ENCODE measurements at regions not wholly inside any gene's neighbourhood (a gene's known extent, or its start where the extent isn't known, plus 50 kb on each side); places are given as distances from the start of the nearest gene placed in this dataset.

DNA sequence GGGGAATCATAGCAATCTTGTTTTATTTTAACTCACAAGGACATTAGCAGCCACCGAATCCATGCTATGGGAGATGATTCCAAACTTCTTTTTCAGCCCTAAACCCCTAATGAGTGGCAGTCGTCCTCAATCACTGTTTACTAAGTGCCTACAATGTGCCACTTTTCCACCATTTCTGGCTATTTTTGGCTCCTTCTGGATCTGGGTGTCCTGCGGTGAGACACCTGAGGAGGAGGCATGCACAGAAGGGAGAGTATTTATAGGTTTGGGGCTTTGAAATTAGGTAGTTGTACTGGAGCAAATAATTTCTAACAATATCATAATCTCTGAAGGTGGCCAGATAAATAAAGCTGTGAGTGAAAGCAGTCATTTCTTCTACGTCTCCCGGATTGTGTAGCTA is 1125.6 kb downstream of the BCL11B start:
- no peak for DNase-seq

DNA sequence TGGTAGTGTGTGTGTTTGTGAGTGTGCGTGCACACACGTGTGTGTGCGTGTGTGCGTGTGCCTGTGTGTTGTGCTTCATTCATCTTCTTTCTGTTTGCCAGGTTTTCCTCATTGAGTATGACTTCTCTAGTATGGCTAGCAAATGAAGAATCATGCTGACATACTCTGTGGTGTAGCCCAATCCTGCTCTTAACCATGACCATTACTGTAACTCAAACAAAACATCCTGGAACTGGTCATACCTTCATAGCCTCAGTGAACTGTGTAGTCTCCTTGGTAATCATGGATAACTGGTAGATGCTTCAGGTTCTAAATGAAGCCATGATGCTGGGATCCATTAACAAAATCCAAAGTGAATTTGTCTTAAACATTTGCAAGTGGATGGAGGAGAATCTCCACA is 1117.7 kb downstream of the BCL11B start:
- no peak for DNase-seq

DNA sequence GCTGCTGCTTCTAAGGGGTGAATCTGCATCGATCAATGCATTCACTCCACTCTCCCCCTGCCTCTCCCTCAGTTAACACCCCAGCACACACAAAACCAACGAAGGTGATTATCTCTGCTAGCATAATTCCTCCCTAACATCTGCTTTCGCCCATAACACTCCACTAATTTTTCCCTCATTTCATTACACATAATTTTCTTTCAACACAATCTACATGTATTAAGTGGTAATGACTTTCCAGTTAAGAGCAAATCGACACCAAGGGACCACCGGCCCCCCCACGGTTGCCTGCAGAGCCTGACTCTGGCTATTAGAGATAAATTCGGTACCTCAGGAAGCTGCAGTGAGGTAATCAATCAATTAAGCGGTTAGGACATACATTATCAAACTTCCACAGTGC is 1115.6 kb downstream of the BCL11B start:
- DNase-seq: no peak

DNA sequence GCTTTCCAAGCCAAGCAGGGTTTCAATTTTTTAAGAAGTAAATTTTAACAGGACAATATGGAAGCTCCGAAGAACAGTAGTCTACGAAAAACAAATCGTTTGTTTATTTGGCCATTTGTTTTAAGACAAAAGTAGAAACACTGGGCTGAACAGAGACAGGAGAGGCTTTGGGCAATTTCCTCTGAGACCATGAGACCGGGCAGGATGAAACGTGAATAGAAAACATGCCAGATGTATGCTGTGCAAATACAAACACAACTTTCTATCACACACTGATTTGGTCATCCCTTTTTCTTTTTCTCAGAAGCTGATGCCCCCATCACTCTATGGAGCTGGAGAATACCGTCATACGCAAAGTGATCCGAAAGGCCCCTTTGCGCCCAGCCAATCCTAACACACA is 1111.1 kb downstream of the BCL11B start:
- no peak for DNase-seq

DNA sequence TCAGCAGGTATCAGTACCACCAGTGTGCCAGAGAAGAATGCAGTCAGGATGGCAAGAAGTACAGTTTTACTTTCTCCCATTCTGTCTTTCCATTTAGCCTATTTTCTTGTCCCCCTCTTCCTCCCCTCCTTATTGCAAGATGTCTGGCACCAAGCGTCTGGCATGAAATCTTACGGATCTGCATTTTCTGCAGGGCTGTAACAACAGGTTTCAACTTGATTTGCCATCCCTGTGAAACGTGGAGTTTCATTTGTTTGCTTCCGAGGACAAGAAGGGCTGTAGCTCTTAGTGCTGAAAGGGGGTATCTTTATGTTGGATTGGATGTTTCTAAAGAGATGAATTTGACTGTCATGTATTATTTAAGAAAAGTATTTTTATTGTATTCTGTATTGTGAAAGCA is 1110.6 kb downstream of the BCL11B start:
- DNase-seq: no peak

DNA sequence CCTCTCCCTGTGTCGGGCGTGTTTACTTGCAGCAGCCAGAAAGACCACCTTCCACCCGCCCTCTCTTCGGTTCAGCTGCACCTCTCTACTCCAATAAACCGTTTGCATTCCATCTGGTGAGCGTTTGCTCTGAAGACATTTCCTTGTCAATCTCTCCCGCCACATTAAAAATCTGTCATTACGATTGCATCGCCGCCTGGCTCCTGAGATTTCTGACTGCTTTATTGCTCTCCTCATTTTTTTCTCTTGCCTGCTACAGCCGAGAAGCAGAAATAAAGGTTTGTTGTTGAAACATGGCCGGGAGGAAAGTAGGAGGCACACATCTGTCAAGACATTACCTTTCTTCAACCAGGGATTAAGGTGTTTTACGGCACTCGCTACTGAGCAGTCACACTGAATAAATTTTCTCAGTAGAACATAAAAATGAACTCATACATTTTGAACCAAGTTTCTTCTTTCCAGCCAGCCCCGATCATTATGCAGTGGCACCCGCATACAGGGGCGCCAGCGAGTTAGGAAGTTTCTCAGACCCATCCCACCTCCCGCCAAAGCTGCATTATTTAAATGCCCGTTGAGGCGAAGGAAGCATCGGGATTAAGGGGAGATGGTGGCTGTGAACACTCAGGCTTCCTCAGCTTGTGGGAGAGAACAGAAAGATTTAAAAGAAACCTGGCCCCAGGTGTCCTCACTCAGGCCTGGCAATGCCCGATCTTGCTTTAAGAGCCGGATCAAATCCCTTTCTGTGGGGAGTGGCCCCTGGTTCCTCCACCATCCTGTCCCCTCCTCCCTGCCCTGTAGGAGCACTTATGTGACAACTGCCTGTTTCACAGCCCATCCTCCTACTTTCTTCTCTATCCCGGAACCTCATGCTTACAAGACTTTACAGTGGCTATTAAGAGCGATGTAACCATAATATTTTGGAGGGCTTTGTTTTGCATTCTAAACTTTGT is 1108.9 kb downstream of the BCL11B start:
- DNase-seq: no peak

DNA sequence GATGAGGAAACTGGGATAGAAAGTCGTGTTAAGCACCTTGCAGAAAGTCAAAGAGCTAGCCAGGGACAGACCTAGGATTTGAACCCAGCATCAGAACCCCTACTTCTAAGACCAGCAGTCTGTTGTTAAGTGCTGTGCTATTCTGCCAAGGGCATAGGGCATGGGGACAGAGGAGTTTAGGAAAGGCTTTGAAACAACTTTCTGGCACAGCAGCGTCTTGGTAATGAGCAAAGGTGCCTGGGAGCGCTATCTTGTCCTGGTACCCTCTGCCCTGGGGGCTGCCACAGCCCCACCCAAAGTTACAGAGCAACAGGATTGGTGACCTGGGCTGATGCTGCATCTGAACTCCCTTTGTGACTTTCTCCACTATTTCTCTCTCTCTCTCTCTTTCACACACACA is 1108.1 kb downstream of the BCL11B start:
- DNase-seq: no peak

DNA sequence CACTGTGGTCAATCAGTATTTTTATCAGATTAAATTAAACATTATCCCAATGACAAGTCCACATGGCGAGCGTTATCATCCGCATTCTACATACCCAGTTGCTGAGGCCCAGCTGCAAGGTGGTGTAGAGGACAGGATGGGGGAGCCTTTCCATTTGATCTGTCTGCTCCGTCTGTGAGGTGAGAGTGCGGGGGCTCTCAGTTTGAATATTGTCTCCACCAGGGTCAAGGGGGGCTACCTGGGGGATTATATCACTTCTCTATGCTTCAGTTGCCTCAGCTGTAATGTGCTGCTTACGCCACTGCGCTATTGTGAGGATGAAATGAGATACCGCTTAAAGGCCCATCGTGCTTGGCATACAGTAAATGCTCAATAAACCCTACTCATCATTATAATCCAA is 1106.0 kb downstream of the BCL11B start:
- no peak for DNase-seq

DNA sequence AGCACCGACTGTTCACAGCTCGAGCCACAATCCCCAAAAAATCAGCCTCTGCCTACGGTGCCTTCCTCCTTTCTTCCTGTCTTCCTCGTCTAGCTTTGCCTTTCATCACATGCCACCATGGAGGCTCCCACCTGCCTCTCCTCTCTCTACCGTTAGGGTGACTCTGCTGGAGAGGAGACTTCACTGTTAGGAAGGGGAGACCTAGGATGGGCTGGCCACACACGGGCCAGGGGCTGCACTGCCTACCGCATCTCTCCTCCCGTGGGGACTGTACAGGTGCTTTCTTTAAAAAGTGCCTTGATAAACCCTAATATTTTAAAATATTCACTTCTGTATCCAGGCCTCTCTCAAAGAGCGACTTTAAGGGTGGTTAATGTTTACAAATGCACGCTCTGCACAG is 1104.7 kb downstream of the BCL11B start:
- DNase-seq: no peak

DNA sequence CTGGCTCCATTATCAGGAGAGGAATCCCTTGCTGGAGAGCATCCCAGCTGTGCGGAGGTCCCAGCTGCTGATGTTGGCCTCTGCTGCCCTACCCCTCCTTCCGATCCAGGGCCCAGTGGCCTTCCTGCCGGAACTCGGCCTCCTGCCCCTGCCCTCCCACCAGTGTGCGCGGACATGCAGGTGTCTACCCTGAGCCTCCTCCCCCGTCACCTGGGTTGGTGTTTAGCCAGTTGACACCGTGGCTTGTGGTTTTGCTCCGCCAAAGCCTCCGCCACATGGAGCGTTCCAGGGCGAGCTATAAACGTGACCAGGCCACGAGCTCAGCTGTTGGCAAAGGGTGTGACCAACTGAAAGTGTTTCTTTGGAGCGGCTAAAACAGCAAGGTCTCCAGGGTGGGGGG is 1104.3 kb downstream of the BCL11B start:
- DNase-seq: no peak

DNA sequence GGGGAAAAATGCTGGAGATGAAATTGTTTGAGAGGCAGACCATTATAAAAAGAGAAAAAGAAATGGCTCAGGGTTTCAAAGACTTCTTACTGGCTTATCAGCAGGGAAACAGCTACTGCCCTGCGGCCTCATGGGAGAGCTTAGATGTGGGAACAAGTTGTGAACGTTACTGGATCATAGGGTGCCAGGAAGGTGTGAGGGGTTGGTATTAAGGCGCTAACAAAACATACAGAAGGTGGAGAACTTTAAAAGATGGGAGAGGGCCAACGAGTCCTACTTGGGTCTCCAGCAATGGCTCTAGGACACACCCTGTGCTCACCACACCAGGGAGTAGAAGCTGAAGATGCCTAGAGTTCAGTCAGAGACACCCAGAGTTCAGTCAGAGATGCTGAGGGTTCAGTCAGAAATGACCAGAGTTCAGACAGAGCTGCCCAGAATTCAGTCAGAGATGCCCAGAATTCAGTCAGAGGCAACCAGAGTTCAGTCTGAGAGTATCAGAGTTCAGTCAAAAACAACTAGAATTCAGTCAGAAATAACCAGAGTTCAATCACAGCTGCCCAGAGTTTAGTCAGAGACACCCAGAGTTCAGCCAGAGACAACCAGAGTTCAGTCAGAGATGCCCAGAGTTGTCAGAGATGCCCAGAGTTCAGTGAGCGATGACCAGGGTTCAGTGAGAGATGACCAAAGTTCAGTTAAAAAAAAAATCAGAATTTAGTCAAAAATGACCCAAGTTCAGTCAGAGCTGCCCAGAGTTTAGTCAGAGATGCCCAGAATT is 1103.6 kb downstream of the BCL11B start:
- DNase-seq: no peak

DNA sequence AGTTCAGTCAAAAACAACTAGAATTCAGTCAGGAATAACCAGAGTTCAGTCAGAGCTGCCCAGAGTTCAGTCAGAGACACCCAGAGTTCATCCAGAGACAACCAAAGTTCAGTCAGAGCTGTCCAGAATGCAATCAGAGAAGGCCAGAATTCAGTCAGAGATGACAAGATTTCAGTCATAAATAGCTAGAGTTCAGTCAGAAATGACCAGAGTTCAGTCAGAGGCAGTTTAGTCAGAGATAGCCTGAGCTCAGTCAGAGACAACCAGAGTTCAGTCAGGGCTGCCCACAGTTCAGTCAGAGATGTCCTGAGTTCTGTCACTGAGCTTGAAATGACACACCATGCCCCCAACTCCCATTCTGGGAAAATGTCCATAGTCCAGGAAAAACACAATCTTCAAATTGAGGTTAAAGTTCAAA is 1102.8 kb downstream of the BCL11B start:
- DNase-seq: no peak

DNA sequence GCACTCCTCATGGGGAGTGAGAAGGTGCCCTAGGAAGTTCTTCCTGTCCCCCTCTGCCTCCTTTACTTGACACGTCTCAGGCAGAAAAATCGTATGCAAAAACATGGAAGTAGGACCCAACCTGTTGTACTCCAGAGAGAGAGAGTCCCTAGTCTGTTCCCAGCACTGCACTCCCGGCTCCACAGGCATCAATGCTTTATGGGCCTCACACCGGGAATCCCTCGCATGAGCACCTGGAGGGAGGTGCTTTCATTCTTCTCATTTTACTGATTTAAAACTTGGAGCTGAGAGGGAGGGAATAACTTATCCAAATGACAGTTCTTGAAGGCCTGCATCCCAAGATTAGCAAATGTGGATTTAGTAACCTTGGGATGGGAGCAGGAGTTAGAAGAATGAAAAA is 1101.4 kb downstream of the BCL11B start:
- no peak for DNase-seq

DNA sequence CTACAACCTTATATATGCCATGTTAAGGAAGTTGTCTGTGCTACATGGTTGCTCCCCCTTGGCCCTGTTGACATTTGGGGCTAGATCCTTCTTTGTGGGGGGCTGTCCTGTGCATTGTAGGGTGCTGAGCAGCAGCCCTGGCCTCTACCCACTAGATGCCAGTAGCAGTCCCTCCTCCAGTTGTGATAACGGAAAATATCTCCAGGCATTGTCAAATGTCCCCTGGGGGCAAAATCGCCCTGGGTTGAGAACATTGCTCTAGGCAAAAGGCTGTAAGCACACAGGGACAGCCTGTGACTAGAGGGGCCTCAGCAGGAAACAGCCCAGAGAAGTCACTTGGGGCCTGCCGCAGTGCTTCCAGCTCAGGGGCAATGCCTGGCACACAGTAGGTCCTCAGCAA is 1100.3 kb downstream of the BCL11B start:
- DNase-seq: no peak

DNA sequence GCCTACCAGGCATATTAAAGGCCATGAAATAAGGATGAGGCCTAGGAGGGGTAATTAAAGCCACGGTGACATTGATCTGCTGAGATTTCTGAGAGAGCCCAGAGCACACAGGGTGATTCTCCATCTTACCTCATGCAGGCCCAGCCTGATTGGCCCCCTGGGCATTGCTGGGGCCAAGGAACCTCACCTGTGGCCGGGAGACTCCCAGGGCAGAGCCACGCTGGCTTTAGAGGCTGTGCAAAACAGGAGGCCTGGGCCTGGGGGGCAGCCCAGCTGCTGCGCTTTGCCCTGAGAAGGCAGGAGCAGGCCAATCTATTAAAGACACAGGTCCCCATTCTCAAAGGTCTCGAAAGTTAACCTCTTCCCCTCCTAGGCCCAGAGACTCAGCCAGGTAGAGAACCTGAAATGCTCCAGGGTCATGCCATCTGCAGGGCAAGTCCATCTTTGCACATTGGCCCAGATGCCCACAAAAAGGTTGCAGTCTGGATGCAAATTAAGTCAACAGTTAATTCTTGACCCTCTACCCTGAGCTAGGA is 1099.7 kb downstream of the BCL11B start:
- DNase-seq: no peak

DNA sequence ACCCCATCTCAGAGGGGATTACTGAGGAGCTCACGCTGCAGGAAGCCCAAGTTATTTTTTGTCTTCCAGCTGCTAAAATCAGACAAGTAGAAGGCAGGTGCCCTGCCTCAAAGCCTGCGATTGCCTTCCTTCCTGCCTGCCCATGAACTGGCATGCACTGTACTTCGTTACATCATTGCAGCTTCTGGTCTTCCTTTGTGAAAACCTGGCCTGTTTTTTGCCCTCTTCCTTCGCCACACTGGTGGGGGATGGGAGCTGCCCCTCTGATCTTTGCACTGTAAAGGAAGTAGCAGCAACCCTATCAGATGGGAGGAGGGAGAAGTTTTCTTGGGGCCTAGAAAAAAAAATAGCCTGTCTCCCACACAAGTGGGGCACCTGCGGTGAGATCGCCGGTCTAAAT is 1098.7 kb downstream of the BCL11B start:
- no peak for DNase-seq

DNA sequence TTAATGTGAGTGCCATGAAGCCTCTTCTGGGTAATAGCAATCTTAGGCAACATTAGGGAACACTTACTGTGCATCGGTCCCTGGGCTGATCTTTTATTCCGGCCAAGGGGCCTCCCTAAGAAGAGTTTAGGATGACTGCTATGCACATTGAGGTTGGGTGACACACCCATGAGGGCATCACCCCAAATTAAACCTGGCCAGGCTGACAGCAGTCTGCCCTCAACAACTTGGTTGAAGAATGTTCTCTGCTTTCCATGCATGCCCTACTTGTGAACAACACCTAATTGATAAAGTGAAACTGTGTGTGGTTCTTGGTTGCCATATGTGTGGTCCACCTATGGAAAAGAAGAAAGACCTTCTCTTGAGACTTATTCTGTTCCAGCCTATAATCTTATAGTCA is 1098.0 kb downstream of the BCL11B start:
- DNase-seq: no peak

DNA sequence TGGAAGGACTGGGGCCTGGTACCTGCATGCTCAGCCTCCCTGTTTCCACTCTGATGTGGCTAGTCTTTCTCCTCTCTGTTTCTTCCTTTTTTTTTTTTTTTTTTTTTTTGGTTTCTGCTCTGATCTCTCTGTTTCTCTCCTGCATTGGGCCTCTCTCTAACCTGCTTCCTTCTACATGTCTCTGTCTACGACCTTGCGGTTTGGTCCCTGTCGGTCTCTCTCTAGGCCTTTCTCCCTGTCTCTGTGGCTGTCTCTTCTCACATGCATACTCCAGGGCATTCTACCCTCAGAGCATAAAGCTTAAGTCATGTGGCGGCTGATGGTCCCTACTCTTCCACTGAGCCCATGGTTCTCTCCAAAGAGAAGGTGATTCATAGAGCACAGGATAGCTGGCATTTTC is 1096.6 kb downstream of the BCL11B start:
- no peak for DNase-seq

DNA sequence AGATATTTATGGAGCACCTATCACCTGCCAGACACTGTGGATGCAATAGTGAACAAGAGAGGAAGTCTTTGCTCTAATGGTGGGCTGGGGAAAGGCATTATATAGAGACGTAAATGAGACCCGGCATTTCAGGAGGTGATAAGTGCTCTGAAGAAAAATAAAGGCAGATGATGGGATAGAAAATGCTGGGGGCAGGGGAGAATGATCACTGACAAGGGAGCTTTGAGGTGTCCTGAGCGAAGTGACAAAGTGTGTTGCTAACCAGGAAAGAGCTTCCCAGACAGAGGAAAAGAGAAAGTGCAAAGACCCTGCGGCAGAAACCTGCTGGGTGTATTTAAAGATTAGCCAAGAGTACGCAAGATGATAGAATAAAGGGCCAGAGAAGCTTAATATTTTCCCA is 1096.1 kb downstream of the BCL11B start:
- DNase-seq: no peak

DNA sequence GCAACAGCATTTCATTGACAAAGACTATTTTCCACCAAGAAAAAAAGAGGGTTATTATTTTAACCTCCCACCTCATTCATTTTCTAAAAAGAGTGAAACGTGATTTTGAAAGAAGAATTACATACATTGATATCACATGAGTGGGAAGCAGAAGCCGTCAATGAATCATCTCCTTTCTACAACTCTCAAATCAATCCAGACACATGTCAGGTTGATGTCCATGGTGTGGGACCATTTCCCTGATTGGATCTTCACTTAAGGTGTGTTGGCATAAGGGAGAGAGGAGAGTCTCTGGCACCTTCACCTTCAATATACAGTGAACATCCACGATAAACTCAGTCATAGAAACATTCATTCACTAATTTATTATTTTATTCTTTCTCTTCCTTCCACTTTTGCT is 1095.1 kb downstream of the BCL11B start:
- no peak for DNase-seq

DNA sequence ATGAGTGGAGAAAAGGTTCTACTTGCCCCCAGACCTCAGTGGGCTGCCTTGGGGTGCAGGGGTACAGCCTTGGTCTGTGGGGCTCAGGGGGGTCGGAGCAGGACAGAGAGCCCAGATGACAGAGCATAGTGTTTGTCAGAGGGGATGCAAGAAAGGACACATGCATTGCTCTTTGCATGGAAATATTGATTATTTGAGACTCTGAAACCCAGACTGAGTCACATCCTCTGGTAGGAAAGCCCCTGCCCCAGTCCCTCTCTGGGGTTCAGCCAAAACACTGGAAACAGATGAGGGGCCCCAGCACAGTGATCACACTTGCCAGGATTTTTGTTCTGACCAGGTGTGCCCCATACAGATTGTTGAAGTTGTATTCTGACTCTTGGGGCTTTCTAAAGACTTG is 1094.4 kb downstream of the BCL11B start:
- no peak for DNase-seq

DNA sequence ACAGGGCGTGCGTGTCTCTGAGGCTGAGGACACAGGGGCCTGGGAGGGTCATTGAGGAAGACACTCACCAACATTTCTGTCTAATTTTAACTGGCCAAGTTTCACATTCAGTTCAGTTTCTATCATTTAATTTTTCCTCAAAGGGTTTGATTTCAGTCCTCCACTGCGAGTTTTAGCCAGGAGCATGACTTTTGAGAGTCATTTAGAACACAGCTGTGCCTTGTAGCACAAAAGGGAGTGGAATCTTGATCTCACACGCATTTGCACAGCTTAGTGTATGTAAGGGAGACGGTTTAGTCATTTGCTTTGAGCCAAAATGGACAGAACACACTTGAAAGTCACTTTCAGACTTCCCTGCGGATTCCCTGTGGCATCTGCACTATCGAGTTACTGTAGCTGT is 1090.8 kb downstream of the BCL11B start:
- no peak for DNase-seq

DNA sequence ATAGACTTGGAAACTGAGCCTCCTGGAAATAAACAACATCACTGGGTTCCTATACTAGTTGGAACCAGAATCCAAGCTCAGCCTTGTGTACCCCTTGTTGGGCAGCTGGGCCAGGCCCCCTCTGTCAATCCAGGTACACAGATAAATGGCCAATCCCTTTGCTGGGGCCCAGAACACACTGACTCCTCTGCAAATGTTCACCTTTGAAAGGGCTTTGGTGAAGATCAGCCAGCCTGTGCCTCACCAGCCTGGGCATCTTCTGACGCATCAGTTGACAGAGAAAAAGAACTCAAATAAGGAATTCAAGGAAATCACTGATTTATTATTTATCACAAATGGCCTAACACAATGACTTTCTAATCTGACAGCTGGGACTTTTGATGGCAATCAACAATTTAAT is 1090.2 kb downstream of the BCL11B start:
- DNase-seq: no peak
